Eye (tissue), 1 donor: ENCODE measurements at regions not wholly inside any gene's neighbourhood (a gene's known extent, or its start where the extent isn't known, plus 50 kb on each side); places are given as distances from the start of the nearest gene placed in this dataset.
"Not testable (repeated sequence)": the region's sequence is repeated elsewhere in the genome, so short reads cannot be mapped to it uniquely, and the experiment has no call there.

Experiments
- DNase-seq: peaks from one replicate; pipeline ENCODE4 v3.0.0-alpha.2; 2015

- peak; percentile 34 for DNase-seq
Measured at GRCh38 chr7:68334216-68334615, 1264.1 kb upstream of the AUTS2 start.

- DNase-seq: peak; percentile 10
Measured at GRCh38 chr7:68334636-68335272, 1263.5 kb upstream of the AUTS2 start.

GRCh38 chr7:68336594-68336993, 1261.7 kb upstream of the AUTS2 start:
- DNase-seq: no peak

- DNase-seq: no peak
Measured at GRCh38 chr7:68348401-68348800, 1249.9 kb upstream of the AUTS2 start.

GRCh38 chr7:68362745-68363518, 1235.3 kb upstream of the AUTS2 start:
- no peak for DNase-seq

GRCh38 chr7:68364886-68365625, 1233.2 kb upstream of the AUTS2 start:
- DNase-seq: peak; percentile 91

- DNase-seq: no peak
Measured at GRCh38 chr7:68371985-68372384, 1226.3 kb upstream of the AUTS2 start.

- DNase-seq: peak; percentile 51
Measured at GRCh38 chr7:68376131-68376661, 1222.1 kb upstream of the AUTS2 start.

GRCh38 chr7:68381731-68382130, 1216.5 kb upstream of the AUTS2 start:
- no peak for DNase-seq

- no peak for DNase-seq
Measured at GRCh38 chr7:68384581-68384980, 1213.7 kb upstream of the AUTS2 start.

- no peak for DNase-seq
Measured at GRCh38 chr7:68393051-68393450, 1205.2 kb upstream of the AUTS2 start.

- no peak for DNase-seq
Measured at GRCh38 chr7:68394131-68394530, 1204.1 kb upstream of the AUTS2 start.

- DNase-seq: no peak
Measured at GRCh38 chr7:68399991-68400590, 1198.2 kb upstream of the AUTS2 start.

- DNase-seq: no peak
Measured at GRCh38 chr7:68400783-68401182, 1197.5 kb upstream of the AUTS2 start.

GRCh38 chr7:68401313-68401712, 1197.0 kb upstream of the AUTS2 start:
- DNase-seq: no peak

GRCh38 chr7:68406480-68406879, 1191.8 kb upstream of the AUTS2 start:
- DNase-seq: no peak

- DNase-seq: no peak
Measured at GRCh38 chr7:68407460-68407859, 1190.8 kb upstream of the AUTS2 start.

GRCh38 chr7:68408873-68409272, 1189.4 kb upstream of the AUTS2 start:
- DNase-seq: no peak

GRCh38 chr7:68409851-68410250, 1188.4 kb upstream of the AUTS2 start:
- no peak for DNase-seq

GRCh38 chr7:68410693-68411092, 1187.6 kb upstream of the AUTS2 start:
- DNase-seq: not testable (repeated sequence)

GRCh38 chr7:68411742-68412141, 1186.5 kb upstream of the AUTS2 start:
- no peak for DNase-seq

- no peak for DNase-seq
Measured at GRCh38 chr7:68414631-68415425, 1183.4 kb upstream of the AUTS2 start.
